ENCODE measurements at regions not wholly inside any gene's neighbourhood (a gene's known extent, or its start where the extent isn't known, plus 50 kb on each side); places are given as distances from the start of the nearest gene placed in this dataset.

GRCh38 chr16:79403534-79403933 is 197.0 kb downstream of the MAF start (continued):
- TF ChIP-seq ZBTB11 (tag by site-specific recombination; conservative IDR thresholded peaks at IDR 0.05; ENCODE audit: low read depth) = no peak
- TF ChIP-seq ZNF549 (tag by site-specific recombination; IDR thresholded peaks at IDR 0.05) = no peak
- TF ChIP-seq ZNF785 (tag by site-specific recombination; IDR thresholded peaks at IDR 0.05) = no peak

- ChIA-PET CTCF (no interaction called here), POLR2A (no interaction called here)
- no peaks in the 10 kb centered on the region for H3K36me3 ChIP-seq (ENCODE audit: control insufficient read depth in 2 of 2, insufficient read depth in 1 of 2, low read length in 2 of 2)
- TF ChIP-seq ATF2 (tag by site-specific recombination; IDR thresholded peaks at IDR 0.05; ENCODE audit: low read depth) (0 out of 2 replicates have a peak, but pooled peaks have one; percentile 14), ZBTB48 (tag by site-specific recombination; IDR thresholded peaks at IDR 0.05) (no peak), PRDM2 (tag by site-specific recombination; IDR thresholded peaks at IDR 0.05; ENCODE audit: borderline replicate concordance) (no peak), ZBTB1 (tag by site-specific recombination; IDR thresholded peaks at IDR 0.05) (no peak), HOXD13 (CRISPR knock-in tag; IDR thresholded peaks at IDR 0.05; ENCODE audit: borderline replicate concordance) (no peak)
- no peak overlapping the region for H3K27ac ChIP-seq (ENCODE audit: extremely low read depth, low read depth, low read length)
- no peak overlapping the region for H3K4me3 ChIP-seq (ENCODE audit: low read depth, low read length)
- H3K9me3 ChIP-seq (ENCODE audit: control insufficient read depth, insufficient read depth, low read depth, low read length) = no peaks in the 10 kb centered on the region
- no peaks in the 10 kb centered on the region for H3K4me1 ChIP-seq (ENCODE audit: control insufficient read depth, insufficient read depth, low read length)
These were observed 197.6 kb downstream of the MAF start for GRCh38 chr16:79402920-79403319.

- TF ChIP-seq ZNF175 (tag by site-specific recombination; IDR thresholded peaks at IDR 0.05) (no peak), KLF1 (tag by site-specific recombination; IDR thresholded peaks at IDR 0.05) (peak; percentile 89), ZNF146 (tag by site-specific recombination; IDR thresholded peaks at IDR 0.05) (no peak)
- ChIA-PET CTCF (no interaction called here), POLR2A (no interaction called here)
- Histone ChIP-seq H3K4me3 (ENCODE audit: low read depth, low read length) (no peak overlapping the region), H3K36me3 (ENCODE audit: control insufficient read depth in 2 of 2, insufficient read depth in 1 of 2, low read length in 2 of 2) (no peaks in the 10 kb centered on the region), H3K4me1 (ENCODE audit: control insufficient read depth, insufficient read depth, low read length) (no peaks in the 10 kb centered on the region), H3K9me3 (ENCODE audit: control insufficient read depth, insufficient read depth, low read depth, low read length) (no peaks in the 10 kb centered on the region), H3K27ac (ENCODE audit: extremely low read depth, low read depth, low read length) (no peak overlapping the region)
These were observed 198.2 kb downstream of the MAF start for GRCh38 chr16:79402356-79402755.

Measured in HEK293 (cell line).